Ureter (tissue), 1 donor: ENCODE measurements at regions not wholly inside any gene's neighbourhood (a gene's known extent, or its start where the extent isn't known, plus 50 kb on each side); places are given as distances from the start of the nearest gene placed in this dataset.

Experiments used
- DNase-seq: peaks from one replicate; pipeline ENCODE4 v3.0.0-alpha.2; 2020; ENCODE audit warnings: low spot score
- donor health status: DM: yes; HTN: yes; CAD: no.

DNA sequence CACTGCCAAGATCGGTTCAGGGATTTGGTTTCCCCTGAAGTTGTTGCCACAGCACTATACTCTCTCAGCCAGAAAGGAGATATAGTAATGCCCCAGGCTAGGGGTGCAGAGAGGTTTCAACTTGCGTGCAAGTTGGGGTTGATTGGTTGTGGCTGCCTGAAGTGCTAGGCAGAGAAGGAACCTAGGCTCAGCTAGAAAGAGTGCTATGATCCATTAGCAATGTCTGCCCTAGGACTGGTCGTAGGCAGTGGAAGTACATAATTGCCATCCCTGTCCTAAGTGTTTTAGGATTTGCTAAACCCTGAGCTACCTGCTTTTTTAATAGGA is 136.6 kb upstream of the SMIM23 start:
- DNase-seq = no peak

DNA sequence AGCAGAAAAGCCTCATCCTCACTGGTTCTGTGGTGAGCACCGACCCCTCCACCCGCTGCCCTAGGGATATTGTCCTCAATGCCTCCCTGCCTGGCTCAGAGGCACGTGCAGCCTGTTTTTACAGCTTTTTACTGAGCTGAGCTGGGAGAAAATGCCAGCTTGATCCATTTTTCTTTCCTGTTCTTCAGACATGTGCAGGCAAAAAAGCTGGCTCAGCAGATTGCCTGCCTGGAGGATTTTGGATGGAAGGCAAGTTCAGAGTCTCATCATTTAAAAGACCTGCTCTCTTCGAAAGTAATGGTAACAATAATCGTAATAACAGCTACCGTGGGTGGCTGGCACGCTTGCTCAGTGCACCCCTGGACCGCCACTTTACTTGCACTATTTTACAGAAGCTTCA is 135.0 kb upstream of the SMIM23 start:
- DNase-seq = no peak

DNA sequence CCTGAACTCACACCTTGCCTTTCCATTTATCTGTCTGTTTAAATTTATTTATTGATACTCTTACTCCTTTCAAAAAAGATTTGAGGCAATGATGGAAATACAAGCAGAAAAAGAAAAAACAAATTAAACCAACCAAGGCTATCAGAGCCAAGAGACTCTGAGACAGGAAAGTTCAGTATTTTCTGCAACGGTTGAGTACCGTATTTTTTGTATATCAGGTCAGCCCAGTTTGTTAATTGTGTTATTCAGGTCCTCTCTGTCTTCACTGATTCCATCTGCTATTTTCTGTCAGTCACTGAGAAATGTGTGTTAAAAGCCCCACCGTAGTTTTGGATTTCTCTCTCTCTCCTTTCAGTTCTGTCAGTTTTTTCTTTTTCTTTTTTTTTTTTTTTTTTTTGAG is 134.5 kb upstream of the SMIM23 start:
- no peak for DNase-seq

DNA sequence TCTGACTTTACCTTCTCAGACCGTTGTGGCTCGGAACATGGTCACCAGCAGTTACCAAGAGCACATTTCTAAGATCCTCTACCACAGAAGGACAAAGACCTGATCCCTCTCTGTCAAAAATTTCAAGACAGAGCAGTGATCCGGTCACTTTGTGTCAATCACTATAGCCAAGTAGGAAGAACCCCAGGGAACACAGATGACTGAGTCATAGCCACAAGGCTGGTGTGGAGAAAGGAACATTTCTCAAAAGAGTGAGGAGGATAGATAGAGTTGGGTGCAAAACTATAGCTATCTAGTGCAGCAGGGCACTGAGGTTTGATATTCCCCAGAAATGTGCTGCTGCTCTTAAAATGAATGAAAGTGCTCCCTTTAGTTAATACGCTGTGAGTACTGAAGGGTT is 130.7 kb upstream of the SMIM23 start:
- no peak for DNase-seq

DNA sequence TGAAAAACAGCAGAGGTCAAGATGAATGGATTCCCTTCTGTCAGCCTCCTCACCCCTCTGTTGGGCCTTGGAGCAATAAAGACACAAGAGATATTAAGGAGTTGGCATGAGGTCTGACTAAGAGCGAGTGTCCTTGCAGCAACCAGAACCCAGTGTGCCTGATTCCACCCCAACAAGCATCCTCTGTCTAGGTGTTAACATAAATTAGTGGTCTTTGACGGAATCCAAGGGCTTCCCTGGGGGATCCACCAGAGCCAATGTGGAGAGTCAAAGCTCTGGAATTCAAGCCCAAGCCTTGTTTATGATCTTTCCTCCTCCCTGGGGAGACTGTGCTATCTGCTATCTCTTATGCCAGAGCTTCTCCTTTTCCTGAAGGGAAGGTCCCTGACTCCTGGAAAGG is 128.1 kb upstream of the SMIM23 start:
- DNase-seq = no peak

DNA sequence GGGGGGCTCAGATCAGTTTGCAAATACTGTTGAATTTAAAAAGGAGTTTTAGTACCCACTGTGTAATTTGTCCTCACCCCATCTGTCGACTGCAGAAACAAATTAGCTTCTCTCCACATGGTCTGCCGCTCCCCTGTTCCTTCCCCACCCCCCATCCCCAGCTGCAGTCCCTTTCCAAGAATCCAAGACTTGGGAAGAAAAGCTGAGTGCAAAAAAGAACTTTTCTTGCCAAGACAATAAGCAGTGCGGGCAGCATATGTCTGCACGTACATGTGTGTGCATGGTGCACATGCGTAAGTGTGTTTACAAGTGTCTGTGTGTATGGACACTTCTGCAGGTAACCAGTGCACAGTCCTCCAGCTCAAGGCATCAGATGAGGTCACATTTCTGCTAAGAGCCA is 125.7 kb upstream of the SMIM23 start:
- no peak for DNase-seq

DNA sequence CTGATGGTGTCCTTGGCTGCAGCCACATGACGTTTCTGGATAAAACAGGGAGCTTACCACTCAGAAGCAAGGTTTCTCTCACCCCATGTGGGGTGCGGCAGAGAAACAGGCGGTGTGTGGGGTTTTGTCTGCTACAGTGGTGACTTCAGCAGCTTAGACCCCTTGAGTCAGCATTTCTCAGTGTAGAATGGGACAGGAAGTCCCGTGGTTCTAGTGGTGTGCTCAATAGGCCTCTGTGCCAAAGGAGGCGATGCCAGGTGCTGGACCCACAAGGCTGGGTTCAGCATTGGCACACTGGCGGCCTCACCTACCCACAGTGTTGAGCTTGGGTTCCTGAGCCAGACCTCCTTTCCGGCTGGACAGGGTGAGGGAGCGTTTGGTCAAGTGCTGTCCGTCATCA is 125.2 kb upstream of the SMIM23 start:
- DNase-seq = no peak

DNA sequence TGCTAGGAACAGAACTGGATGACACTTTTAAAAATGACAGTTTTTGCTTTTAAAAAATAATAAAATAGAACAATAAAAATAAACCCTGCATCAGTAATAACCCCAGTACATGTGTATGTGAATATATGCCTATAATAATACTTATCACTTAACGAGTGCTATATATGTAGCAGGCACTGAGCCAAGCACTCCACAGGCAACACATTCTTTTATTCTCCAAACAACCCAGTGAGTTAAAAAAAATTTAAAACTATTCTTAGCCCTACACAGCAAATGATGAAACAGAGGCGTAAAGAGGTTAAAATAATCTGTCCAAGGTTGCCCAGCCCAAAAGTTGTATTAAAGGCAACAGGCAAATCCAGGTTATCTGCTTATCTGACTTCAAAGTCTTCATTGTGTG is 124.5 kb upstream of the SMIM23 start:
- DNase-seq = no peak

DNA sequence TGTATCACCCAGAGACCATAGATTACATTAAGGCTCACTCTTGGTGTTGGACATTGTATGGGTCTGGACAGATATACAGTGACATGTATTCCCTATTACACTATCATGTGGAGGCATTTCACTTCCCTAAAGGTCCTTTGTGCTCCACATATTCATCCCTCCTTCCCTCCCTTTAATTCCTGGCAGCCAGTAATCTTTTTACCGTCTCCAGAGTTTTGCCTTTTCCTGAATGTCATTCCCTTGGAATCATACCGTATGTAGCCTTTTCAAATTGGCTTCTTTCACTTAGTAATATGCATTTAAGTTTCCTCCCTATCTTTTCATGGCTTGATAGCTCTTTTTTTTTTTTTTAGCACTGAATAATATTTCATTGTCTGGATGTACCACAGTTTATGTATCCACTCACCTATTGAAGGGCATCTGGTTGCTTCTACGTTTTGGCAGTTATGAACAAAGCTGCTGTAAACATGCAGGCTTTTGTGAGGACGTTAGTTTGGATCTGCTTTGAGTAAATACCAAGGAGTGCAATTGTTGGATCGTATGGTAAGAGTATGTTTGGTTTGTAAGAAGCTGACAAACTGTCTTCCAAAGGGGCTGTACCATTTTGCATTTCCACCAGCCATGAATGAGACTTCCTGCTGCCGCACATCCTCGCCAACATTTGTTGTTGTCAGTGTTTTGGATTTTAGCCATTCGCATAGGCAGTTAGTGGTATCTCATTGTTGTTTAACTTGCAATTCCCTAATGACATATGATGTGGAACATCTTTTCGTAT is 122.1 kb upstream of the SMIM23 start:
- DNase-seq = no peak

DNA sequence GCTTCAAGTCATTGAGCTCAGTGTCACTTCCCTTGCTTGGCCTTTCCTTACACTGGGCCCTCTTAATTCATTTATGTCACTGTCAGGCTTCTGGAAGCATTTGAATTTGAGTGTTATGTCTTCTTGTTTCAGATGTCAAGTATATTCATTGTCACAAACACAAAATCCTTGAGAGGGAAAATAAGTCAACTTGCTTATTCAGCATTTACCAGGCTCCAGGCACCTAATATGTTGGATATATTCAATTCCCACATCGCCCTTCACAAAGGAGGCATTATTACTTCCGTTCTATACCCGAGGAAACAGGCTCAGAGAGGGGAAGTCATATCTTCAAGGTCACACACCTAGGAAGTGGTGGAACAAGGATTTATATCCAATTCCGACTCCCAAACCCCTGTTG is 121.1 kb upstream of the SMIM23 start:
- no peak for DNase-seq

DNA sequence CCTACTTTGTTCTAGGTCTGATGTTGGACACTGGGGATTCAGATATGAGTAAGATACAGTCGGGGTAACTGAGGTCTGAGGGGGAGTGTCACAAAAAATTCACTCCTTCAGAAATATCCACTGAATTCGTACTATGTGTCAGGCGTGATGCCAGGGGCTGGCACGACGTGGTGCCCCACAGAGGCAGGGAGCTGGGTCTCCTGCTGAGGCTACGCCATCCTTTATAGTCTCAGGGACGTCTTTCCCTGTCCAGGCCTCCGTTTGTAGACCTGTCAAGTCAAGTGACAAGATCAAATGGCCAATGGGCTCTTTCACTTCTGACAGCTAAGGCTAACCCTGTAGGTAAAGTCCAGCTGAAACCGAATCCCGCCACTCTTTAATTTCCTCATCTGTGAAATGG is 118.8 kb upstream of the SMIM23 start:
- DNase-seq = no peak

DNA sequence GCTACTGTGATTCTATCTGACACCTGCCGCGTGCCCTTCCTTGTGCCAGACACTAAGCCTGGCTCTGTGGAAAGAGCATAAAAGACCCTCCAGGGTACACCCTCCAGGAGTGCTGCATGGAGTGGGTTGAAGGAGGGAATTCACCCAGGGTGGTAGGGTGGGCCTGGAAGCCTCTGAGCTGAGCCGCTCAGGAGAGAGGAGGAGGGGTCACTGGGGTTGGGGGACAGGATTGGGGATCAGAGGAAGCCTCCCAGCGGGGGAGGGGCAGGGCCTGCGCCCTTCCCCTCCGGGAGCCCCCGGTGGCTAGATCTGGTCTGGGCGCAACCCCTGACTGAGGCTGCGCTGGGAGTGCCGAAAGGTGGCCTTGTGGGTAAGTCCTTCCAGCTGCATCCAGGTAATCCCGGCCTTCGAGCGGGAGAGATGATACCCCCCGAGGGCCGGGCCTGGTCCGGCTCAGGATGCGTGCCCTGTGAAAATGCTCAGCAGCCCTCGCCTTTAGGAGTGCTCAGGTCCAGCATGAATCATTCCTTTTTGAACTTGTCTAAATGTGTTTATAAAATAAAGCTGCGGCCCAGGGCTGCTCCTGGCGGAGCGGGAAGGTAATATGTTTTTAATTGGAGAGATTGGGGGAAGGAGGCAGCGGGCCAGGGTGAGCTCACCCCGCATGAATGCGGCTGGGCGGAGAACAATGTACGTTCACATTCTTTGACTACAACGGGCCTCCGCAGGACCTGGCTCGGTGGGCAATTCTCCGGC is 118.1 kb upstream of the SMIM23 start:
- no peak for DNase-seq

DNA sequence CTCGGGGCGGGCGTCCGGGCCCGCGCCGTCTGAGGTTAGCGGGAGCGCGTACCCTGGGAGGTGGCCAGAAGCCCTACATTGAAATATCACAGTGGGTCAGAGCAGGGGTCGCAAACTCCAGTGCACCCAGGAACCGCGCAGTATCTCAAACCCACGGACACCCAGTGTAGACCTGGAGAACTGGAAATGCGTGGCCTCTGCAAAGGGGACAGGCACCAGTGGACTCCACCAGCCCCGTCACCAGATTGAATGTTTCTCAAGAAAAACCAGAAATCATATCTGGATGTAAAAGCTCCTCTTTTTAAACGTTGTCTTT is 117.6 kb upstream of the SMIM23 start:
- DNase-seq = no peak

DNA sequence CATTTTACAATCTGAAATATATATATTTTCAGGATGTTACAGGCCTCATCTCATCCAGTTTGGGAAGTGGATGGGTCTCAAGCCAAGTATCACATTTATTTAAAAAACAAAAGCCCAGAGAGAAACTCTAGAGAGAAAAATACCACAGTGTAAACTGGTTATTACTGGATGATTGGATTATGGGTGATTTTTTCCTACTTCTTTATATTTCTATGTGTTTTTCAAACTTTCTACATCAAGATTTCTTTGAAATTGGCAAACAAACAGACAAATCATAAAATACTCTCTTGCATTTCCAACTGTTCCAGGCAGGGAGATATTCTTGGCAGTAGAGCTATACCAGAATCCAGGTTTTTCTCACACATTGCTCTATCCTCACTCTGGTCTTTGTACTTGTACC is 116.0 kb upstream of the SMIM23 start:
- DNase-seq = no peak

DNA sequence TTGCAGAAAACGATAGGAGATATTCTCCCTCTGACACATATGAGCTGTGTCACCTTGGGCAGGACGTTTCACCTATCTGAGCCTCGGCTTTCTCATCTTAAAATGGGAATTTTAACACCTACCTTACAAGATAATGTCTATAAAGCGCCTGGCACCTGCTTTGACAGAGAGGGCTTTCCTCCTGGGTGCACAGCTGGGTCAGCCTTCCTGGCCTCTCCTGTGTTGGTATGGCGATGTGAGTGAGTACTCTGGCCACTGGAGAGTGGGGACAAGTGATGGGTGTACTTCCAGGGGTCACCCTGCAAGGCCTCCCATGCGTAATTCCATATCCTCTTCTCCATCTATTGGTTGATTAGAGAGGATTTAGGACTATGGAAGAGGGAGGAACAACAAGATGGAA is 113.1 kb upstream of the SMIM23 start:
- DNase-seq = no peak

DNA sequence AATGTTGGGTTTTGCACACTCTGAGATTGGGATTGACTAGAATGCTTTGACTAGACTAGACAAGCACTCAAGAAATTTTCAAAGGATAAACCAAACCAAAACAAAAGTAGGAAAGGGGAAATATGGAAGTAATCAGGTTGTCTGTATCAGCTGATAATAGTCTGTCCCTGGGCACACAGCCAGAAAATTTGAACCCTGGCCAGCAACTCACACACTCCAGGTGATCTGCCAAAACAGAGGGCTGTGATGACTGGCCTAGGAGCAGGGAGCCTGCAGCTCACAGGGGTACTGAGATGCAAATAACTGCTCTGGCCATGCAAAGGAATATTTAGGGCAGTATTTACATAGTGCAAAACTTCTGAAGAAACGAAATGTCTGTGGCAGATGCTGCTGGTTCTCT is 112.3 kb upstream of the SMIM23 start:
- DNase-seq = no peak

DNA sequence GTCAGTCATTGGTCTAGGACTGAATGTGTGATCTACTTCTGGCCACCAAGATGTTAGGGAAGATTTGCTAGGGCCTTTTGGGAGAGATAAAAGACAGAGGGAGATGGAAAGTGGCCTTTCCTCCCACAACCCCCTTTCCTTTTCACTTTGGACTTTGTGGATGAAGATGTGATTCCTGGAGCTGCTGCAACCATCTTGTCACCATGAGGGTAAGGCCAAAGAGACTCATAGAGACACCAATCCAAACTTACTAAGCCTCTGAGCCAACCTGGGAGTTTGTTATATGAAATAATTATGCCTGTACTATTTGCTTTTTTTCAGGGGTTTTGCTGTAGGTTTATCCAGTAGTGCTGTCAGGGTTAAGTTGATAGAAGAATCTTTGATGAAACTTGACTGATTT is 111.8 kb upstream of the SMIM23 start:
- DNase-seq = no peak

DNA sequence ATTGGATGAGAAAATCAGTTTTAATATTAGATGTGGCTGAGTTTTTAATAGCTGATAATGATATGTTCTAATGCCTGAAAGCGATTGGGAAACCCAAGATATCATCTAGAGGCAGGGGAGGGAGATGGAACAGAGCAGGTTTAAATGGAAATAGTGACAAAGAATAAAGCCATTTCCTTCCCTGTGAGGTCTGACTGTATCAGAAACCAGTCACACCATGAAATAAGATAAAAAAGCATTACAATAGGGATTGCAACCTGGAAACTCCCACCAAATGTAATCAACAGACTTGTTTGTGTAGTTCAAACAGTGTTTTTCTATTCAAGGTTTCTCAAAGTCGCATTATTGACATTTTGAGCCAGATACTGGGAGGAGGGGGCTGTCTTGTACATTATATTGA is 110.1 kb upstream of the SMIM23 start:
- DNase-seq = no peak

DNA sequence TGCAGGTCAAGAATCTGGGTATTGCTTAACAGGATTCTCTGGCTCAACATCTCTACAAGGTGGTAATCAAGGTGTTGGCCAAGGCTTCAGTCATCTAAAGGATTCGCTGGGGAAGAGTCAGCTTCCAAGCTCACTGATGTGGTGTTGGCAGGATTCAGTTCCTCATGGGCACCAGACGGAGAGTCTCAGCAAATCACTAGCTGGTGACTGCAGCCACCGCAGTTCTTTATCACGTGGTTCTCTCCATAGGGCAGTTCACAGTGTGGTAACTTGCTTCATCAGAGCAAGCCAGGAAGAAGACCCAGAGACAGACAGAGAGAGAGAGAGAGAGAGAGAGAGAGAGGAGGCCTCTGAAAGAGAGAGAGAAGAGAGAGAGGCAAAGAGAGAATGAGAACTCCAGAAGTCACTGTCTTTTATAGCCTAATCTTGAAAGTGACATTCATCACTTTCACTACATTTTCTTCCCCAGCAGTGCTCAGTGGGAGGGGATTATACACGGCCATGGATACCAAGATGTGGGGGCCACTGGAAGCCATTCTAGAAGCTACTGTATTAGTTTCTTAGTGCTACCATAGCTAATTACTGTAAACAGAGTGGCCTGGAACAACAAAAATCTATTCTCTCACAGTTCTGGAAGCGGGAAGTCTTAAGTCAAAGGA is 109.2 kb upstream of the SMIM23 start:
- DNase-seq = no peak

DNA sequence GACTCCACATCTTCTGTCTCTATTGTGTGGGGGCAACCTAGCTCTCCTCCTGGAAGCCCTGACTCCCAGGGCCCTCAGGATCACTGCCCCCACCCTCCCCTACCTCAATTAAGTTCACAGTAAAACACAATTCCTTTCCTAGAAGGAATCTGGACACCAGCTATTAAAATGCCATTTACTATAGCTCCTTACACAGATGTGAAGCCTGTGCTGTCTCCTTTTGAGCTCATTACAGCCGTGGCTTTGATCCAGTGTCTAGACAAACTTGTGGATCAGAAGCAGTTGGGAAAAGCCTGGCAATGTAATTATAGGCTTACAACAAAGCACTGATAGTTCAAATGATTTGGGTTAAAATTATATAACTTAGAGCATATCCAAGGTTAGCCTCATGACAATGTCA is 107.0 kb upstream of the SMIM23 start:
- DNase-seq = peak; percentile 6

DNA sequence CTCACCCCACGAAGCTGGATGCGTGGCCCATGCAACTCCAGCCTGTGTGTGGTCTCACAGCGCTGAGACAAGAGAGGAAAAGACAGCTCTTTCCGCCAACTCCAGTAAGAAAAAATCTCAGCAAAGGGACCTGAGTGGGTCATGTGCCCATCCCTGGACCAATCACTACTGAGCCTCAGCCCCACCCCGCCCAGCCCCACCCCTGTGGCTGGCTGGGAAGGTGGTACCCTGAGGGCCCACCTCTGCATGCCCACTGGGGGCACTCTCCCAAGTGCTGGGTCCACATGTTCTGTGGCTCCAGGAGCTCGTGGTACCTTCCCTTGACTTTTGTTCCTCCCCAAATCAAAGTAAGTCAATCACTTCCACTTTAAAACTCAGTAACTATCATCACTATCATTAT is 105.1 kb upstream of the SMIM23 start:
- DNase-seq = no peak

DNA sequence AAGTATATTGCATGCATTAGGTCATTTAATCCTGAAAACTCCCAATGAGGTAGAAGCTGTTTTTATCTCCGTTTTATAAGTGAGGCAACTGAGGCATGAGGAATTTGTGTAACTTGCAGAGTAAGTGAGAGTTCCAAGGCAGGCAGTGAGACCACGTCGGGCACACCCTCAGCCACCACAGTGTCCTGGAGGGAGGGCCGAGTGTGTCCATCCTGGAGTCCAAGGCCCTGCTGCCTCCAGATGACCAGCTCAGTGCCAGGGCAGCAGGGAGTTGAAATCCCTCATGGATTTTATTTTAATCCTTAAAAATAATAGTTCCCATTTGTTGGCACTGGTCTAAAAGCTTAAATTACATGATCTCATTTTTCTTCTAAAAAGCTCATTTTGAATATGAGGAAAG is 104.6 kb upstream of the SMIM23 start:
- no peak for DNase-seq

DNA sequence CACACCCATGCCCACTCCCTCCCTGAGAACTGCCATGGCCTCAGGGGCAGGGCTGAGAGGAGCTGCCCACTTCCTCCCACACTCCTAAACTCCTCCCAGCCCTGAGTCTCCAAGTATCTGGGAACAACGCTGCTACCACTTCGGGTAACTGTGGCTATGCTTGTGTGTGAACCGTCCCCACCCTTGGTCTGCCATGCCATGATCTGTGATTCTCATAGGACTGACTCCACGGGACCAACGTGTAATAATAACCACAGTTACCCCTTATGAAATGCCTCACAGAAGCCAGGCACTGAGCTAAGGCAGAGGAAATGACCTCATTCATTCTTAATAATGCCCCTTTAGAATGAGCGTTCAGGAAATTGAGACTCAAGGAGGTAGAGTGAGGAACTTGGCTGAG is 103.9 kb upstream of the SMIM23 start:
- no peak for DNase-seq

DNA sequence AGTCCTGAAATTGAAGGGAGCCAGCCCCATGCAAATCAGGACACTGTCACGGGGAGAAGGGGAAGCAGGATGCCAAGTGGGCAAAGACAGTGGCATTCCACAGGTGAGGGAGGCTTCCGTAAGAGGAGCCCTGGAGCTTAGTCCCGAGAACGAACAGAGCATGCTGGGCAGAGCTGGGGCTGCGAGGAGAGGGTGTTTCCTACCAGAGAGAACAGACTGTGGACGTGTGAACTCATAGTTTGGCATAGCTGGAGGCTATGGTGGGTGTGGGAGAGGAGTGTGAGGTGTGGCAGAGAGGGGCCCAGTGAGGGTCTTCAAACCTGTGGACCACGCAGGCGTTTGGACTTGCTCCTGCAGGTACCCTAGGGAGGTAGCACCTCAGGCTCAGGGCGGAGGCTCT is 102.8 kb upstream of the SMIM23 start:
- DNase-seq = no peak
